ENCODE measurements at regions not wholly inside any gene's neighbourhood (a gene's known extent, or its start where the extent isn't known, plus 50 kb on each side); places are given as distances from the start of the nearest gene placed in this dataset.

DNA sequence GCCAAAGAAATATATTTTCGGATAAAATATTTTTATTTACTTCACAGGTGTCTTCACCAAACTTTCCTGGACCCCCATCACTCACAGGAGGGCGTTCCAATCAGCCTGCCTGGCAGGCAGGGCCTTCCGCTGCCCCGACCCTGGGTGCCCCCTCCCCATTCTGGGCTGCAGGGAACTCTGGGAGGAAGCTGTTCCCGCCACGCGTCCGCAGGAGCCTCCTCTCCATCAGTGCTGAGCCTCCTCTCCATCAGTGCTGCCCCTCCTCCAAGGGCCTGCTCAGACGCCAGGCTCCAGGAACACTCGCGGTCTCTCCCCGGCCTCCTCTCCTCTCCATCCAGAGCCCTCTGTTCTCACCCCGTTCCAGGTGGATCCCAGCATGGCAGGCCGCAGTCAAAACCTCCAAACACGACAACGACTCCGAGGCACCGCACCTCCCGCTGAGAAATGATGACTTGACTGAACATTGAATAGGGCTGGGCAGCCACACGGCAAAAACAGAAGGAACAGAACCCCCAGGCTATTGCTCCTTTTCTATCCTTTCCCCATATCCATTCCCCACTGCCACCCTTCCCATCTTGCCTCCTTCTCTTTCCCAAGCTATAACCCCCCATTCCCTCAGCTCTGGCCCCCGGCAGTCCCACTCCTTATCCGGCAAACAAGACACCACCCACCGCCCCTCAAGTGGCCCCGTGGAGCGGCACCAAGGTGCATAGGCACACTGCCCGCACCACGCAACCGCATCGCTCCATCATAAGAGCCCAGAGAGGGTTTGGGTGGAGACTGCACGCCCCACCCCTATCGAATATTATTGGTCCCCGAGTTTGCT, 268.6 kb upstream of the RAB6C start:
- no peak for DNase-seq

- DNase-seq: no peak
These were observed 267.4 kb upstream of the RAB6C start for GRCh38 chr2:129711816-129712675.

DNA sequence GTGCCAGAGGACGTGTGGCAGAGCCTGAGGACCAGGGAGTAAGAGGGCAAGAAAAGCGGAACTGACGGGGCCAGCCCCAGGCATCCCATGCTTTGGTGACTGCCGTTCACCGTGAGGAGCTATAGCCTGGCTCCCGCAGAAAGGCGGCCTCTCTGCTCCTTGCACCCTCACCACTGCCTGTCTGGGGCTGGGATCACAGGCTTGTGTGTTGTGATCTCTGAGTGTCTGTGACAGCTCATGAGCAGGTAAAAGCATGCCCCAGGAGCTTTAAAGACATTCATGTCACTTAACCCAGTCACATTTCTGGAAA, 266.8 kb upstream of the RAB6C start:
- no peak for DNase-seq

GRCh38 chr2:129713337-129713736, 266.1 kb upstream of the RAB6C start:
- DNase-seq: no peak

DNA sequence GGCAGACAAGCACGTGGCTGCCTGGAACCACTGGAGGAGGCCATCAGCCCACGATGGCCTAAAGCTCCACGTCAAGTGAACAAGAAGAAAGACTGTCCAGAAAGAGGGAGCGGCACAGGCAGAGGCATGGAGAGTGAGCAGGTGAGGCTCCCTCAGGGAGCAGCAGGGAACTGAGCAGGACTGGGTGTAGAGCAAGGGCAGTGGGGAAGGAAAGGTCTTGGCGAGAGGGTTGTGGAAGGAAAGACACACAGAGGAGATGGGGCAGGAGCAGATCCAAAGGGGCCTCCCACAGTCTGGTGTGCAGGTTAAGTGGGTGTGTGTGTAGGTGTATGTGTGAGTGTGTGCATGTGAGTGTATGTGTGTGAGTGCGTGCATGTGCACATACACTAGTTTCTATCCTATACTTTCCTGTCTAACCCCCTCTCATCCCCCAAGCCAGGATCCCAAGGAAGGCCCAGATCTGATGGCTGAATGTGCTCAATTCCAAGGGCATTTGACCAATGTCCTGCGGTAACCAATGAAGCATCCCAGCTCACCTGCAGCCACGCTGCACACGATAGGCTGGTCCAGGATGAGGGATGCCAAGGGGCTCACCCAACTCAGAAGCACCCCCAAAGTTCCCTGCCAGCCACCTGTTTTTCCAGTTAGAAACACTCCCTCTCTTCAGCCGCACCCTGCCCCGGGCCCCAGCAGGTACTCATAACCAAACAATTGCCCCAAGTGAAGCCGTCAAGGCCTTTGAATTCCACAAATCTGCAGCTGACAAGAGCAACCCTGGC, 262.5 kb upstream of the RAB6C start:
- no peak for DNase-seq

- no peak for DNase-seq
These were observed 261.8 kb upstream of the RAB6C start for GRCh38 chr2:129717560-129718130.

DNA sequence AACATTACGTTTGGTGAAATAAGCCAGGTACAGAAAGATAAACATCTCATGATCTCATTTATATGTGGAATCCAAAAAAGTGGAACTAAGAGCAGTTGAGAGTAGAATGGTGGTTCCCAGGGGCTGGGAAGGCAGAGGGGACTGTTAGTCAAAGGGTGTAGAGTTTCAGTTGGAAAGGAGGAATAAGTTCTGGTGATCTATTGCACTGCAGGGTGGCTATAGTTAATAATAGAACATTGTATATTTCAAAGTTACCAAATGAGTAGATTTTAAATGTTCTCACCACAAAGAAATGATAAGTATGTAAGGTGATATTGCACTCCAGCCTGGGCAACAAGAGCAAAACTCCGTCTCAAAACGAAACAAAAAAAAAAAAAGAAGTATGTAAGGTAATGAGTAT, 260.1 kb upstream of the RAB6C start:
- no peak for DNase-seq

DNA sequence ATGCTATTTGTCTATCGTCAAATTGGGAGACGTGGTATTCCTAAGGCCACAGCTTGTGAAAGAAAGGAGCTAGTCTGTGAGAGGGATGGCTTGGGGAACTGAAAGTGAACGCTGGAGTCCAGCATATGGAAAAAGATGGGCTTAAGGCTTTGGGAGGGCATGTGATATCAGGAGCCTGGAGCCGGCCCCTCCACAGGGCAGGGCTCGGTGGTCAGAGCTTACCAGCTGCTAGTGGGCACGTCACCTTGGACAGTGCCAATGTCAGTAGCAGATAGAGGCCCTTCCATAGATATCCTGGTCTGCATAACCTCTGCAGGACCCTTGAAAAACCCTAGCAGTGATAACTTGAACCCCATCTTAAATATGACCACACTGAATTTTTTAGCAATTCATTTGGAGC, 259.1 kb upstream of the RAB6C start:
- no peak for DNase-seq

DNA sequence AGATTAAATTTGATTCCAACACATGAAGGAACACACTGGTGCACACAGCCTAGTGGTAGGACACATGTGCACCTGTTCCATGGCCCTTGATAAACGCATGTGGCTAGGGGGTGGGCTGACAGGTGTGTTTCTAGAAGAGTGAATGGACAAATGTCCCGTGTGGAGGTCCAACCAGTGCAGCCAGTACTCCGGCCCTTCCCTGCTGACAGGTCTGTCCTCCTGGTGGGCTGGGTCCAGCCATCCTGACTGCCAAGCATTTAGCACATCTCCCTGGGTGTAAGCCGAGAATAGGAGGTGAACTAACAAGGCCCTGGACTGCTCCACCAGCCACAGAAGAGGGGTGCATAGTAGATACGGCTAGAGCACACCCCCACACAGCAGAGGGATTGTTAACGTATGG, 258.7 kb upstream of the RAB6C start:
- no peak for DNase-seq

- no peak for DNase-seq
These were observed 258.2 kb upstream of the RAB6C start for GRCh38 chr2:129721236-129721635.

DNA sequence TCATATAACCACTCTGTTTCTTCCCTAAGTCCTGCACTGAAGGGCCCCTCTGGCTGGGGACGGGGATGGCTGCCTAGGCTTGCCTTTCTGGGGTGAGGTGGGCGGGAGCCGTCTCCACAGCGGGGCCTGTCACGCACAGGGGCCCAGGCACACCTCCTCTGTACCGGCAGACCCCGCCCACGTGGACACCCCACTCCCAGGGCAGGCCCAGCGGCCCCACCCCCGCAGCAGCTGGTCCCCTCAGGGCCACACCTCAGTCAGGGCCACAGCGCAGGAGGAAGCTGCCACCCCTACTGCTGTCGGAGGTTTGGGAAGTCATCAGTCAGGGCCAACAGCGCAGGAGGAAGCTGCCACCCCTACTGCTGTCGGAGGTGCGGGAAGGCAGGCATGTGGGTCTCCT, 257.6 kb upstream of the RAB6C start:
- no peak for DNase-seq

GRCh38 chr2:129722306-129723019, 257.0 kb upstream of the RAB6C start:
- DNase-seq: no peak

GRCh38 chr2:129723277-129724020, 256.0 kb upstream of the RAB6C start:
- no peak for DNase-seq

DNA sequence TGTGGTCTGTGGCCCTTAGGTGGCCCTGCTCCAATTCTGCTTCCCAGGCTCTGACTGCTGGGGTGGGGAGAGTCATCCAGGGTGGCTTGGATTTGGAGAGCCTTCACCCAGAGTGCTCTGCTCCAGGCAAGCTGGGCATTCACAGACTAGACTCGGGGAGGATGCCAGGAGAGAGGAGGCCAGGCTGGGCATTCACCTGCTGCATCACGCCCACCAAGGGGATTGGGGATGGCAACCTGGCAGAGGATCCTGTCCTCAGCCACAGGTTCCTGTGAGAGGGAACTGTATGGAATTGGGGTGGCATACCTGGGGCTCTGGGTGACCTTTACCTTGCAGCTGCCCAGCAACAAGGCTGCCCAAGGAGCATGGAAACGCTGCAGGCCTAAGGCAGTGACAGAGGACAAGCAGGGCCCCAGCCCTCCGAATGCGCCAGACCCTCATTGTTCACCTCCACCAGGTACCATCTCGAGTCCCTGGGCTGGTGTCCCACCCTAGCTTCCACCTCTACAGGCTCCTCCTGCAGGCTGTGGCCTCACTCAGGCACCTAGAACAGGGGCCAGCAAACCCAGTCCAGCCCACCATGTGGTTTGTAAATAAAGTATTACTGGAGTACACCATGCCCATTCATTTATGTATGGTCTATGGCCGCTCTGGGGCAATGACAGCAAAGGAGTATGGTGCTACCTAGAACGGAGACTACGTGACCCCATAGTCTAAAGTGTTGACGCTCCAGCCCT, 255.3 kb upstream of the RAB6C start:
- DNase-seq: no peak

GRCh38 chr2:129726216-129726615, 253.2 kb upstream of the RAB6C start:
- no peak for DNase-seq

GRCh38 chr2:129727286-129727685, 252.2 kb upstream of the RAB6C start:
- no peak for DNase-seq

DNA sequence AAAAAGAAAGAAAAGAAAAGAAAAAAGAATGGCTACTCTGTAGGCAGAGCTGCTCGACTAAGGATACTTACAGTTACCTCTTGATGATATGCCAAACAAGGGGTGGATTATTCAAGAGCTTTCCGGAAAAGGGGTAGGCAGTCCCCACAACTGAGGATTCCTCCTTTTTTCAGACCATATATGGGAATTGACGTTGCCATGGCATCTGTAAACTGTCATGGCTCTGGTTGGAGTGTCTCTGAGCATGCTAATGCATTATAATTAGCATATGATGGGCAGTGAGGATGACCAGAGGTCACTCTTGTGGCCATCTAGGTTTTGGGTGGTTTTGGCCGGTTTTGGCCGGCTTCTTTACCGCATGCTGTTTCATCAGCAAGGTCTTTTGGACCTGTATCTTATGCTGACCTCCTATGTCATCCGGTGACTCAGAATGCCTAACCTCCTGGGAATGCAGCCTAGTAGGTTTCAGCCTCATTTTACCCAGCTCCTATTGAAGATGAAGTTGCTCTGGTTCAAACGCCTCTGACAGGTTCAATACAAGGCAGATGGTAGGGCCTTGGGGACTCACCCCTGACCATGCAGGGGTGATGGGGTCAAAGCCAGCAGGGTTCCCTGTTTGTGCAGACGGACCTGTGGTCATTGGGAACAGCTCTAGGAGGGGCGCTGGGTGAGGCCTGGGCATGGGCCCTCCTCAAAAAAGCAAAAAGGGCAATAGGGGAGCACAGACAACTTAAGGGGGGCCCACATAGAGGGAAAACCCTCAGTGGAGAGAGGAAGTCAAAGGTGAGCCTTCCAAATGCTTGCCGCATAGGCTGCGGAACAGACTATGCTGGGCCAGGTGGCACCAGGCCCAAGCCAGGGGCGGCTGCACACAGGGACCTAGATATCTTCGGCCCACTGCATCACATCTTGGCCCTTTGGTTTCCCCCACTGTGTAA, 251.2 kb upstream of the RAB6C start:
- no peak for DNase-seq

GRCh38 chr2:129729011-129729410, 250.5 kb upstream of the RAB6C start:
- DNase-seq: no peak

GRCh38 chr2:129729646-129730045, 249.8 kb upstream of the RAB6C start:
- no peak for DNase-seq

GRCh38 chr2:129730979-129731378, 248.5 kb upstream of the RAB6C start:
- no peak for DNase-seq

Data from NCI-H2107 (cell line).